Urinary bladder (tissue), 3 donors: ENCODE measurements at regions not wholly inside any gene's neighbourhood (a gene's known extent, or its start where the extent isn't known, plus 50 kb on each side); places are given as distances from the start of the nearest gene placed in this dataset.
"Not testable (repeated sequence)": the region's sequence is repeated elsewhere in the genome, so short reads cannot be mapped to it uniquely, and the experiment has no call there.

Experiments used
- DNase-seq: peaks from one replicate; pipeline ENCODE4 v3.0.0-alpha.2; 2015; ENCODE audit errors: extremely low spot score
- H3K27ac ChIP-seq: one replicate; pipeline ENCODE4 v1.5.1; 2013; ENCODE audit warnings: low read depth, mild to moderate bottlenecking, moderate library complexity
- H3K36me3 ChIP-seq: one replicate; pipeline ENCODE4 v1.6.1; 2013; ENCODE audit warnings: mild to moderate bottlenecking, moderate library complexity; ENCODE audit not compliant: insufficient read depth
- H3K4me1 ChIP-seq: one replicate; pipeline ENCODE4 v1.6.1; 2013; ENCODE audit warnings: mild to moderate bottlenecking, moderate library complexity; ENCODE audit not compliant: insufficient read depth
- H3K4me3 ChIP-seq: one replicate; pipeline ENCODE4 v1.5.1; 2013; ENCODE audit warnings: low read depth, low read length
- WGBS: extraction: QIAGEN DNeasy Blood & Tissue Kit; methylation state at CpG from one replicate; pipeline ENCODE4 v1.1.7; 2013; 5-methylcytosine and 5-hydroxymethylcytosine counted together
- donor health status: healthy with polysubstance abuse.
- donor health status: healthy.

DNA sequence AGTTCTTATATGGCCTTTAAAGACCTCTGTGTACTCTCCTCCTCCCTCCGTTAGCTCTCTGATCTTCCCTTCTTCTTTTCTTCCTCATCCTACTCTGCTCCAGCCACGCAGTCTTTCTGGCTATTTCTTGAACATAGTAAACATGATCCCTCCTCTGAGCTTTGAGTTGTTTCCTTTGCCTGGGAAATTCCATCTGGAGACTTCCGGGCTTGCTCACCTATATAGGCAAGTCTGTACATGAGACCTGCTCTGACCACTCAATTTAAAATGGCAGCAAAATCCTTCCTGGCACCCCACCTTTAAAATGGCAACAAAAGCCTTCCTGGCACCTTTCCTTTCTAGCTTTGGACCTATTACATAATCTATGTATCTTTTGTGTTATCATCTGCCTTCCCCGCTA, 517.6 kb downstream of the TTLL7 start:
- H3K27ac ChIP-seq, H3K4me3 ChIP-seq, H3K4me1 ChIP-seq, H3K36me3 ChIP-seq, DNase-seq: not testable (repeated sequence)
- 90% methylated on average over 3 of the region's 4 CpGs for WGBS

DNA sequence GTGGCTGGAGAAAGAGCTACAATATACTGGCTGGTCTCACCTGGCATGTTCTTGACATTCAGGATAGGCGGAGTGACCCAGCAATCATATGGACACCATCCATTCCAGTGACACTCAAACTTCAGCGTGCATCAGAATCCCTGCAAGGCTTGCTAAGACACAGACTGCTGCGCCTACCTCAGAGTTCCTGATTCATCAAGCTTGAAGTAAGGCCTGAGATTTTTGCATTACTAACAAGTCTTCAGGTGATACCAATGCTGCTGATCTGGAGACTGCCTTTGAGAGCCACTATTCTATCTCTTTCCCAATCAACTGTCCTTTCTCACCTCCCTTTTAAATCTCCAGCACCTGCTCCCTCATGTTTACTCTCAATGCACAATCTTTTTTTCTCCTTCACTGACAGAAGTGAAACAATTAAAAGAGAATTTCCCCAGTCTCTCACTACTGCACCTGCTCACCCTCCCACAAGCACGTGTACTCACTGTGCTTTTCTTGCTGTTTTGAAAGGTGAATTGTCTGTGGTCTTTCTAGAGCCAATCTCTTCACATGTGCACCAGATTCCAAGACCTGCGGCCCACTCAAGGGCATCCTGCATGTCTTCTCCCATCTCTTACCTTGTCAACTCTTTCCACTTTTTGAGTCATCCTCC, 519.2 kb downstream of the TTLL7 start:
- H3K36me3 ChIP-seq, H3K4me1 ChIP-seq, H3K27ac ChIP-seq, DNase-seq, H3K4me3 ChIP-seq: not testable (repeated sequence)
- 97% methylated on average over 4 of the region's 5 CpGs for WGBS

DNA sequence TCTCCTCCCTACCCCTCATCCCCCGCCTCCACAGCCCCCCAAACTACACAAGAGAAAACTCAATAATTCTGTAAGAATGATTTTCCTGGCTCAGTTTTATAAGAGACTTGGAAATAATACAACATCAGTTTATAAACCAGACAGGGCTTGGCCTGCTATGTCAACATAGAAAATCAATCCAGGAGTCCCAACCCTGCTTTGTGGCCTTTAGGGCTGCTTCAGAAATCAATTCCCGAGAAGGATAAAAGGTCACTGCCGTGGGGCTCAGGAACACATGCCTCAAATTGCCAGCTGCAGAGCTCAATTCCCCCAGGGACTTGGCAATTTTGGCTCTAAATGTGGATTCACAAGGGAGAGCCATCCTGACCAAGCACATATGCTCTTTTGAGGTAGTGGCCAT, 520.8 kb downstream of the TTLL7 start:
- 45% methylated on average over 3 of the region's 3 CpGs for WGBS
- not testable (repeated sequence) for H3K27ac ChIP-seq, H3K4me3 ChIP-seq, H3K4me1 ChIP-seq, H3K36me3 ChIP-seq, DNase-seq

DNA sequence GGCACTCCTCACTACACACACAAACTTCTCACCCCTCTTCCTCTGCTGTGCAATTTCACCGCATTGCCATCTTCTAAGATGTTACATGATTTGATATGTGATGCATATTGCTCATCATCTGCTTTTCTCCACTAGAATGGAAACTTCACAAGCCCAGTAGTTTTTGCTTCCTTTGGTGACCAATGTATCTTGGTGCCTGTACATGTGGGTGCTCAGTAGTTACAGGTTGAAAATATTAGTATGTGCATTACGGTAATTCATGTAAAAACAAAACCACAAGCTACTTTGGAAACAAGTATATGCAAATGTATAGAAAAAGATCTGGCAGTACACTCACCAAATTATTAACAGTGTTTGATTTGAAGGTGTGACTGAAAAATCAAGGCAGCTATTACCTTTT, 522.4 kb downstream of the TTLL7 start:
- H3K36me3 ChIP-seq, H3K27ac ChIP-seq, H3K4me3 ChIP-seq, H3K4me1 ChIP-seq, DNase-seq: not testable (repeated sequence)
- 98% methylated on average over 2 of the region's 2 CpGs for WGBS

DNA sequence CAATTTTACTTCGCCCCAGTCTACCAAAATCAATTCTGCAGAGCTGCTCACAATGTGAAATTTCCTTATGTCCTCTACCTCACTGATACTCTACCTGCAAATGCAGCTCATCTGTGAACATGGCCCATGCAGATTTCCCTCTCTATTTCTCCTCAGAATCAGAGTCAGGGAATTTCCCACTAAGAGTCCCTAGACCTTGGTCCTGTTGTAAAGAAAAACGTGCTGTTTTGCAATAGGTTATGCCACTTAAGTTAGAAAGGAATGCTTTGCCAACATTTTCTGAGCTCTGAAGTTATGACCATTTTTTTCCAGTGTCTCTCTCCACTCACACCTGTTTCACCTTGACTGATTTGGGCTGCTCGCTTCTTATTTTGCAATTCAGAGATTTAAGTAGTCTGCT, 524.0 kb downstream of the TTLL7 start:
- not testable (repeated sequence) for H3K4me1 ChIP-seq, H3K4me3 ChIP-seq, DNase-seq, H3K36me3 ChIP-seq, H3K27ac ChIP-seq
- WGBS: 81% methylated on average over 3 of the region's 3 CpGs

DNA sequence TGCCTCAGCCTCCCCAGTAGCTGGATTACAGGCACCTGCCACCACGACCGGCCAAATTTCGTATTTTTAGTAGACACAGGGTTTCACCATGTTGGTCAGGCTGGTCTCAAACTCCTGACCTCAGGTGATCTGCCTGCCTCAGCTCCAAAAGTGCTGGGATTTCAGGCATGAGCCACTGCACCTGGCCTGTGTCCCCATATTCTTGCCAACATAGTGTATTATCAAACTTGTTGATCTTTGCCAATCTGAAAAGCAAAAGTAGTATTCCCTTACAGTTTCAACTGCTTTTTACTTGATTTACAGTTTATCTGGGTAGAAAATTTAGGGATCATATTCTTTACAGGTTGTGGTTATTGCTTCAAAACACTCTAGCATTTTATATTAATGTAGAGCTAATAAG, 524.9 kb downstream of the TTLL7 start:
- H3K27ac ChIP-seq, H3K4me3 ChIP-seq, DNase-seq, H3K36me3 ChIP-seq, H3K4me1 ChIP-seq: not testable (repeated sequence)
- WGBS: 95% methylated on average over 3 of the region's 3 CpGs

DNA sequence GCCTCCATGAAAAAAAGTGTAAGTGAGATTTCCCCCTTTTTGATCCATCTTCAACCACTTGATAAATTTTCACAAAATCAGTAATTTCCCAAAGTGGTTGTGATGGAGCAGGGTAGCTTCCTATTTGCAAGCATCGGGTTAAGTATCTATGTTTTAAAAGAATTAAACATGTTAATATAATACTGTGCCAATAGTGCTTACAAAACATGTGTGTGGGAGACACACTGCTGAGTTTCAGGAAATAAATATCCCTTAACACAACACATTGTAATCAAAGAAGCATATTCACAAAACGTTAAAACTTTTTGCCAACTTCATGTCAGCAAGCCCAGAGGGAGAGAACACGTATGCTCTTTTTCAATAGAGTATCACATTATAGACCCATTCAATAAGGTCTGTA, 526.9 kb downstream of the TTLL7 start:
- 24% methylated on average over 3 of the region's 3 CpGs for WGBS
- not testable (repeated sequence) for H3K4me1 ChIP-seq, H3K27ac ChIP-seq, H3K4me3 ChIP-seq, DNase-seq, H3K36me3 ChIP-seq

DNA sequence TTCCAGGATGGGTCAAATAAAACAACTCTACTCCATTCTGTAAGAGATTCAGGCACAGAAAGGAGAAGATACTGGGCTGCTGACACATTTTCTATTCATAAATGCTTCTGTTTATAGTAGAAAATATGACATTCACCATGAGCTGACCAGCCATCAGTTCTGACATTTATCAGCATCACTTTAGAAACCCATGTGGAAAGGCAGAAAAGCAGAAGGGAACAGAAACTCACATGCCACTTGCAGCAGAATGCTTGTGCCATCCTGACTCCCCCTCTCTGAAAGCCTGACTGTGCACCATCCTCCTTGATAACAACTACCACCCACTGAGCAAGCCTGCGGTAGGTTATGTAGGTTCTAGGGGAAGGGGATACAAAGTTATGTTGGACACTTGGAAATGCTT, 527.7 kb downstream of the TTLL7 start:
- 93% methylated on average over 1 of the region's 1 CpG for WGBS
- not testable (repeated sequence) for H3K27ac ChIP-seq, H3K36me3 ChIP-seq, H3K4me3 ChIP-seq, H3K4me1 ChIP-seq, DNase-seq

DNA sequence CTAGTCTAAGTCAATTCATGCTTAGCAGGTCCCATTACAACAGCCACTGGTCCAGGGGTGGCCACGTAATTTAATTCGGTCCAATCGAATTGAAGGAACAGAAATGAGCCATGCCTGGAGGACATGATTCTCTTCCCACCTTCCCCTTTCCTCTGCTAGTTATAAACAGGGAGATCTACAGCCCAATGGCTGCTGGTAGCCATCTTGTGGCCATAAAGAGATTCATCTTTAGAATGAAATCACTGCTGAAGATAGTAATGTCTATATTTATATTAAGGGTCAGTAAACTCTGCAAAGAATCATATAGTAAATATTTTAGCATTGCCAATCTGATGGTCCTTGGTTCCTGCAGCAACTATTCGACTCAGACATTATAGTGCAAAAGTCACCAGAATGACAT, 530.6 kb downstream of the TTLL7 start:
- not testable (repeated sequence) for H3K36me3 ChIP-seq, H3K4me3 ChIP-seq, H3K4me1 ChIP-seq, DNase-seq, H3K27ac ChIP-seq
- 96% methylated on average over 4 of the region's 4 CpGs for WGBS

DNA sequence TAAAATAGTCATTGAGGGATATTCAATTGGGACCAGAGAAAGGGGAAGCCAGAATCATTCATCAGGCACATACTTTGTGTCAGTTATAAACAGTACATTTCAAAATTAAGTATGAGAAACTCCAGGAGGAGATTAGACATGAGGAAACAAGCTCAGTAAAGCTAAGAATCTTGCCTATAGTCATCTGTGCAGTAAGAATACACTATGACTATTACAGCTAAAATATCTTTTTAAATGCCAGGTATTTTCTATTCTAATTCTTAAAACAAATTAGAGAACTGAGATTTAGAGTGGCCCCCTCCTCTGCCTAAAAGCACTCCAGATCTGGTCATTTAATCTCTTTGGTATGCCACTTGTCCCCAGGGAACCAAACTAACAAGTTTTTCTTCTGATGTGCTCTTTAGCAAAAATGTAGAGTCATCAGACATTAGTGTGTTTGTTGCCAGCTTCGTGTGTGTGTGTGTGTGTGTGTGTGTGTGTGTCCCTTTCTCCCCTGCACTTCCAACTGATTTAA, 541.1 kb downstream of the TTLL7 start:
- not testable (repeated sequence) for H3K4me1 ChIP-seq, H3K27ac ChIP-seq, H3K36me3 ChIP-seq, H3K4me3 ChIP-seq, DNase-seq
- 21% methylated on average over 1 of the region's 1 CpG for WGBS

DNA sequence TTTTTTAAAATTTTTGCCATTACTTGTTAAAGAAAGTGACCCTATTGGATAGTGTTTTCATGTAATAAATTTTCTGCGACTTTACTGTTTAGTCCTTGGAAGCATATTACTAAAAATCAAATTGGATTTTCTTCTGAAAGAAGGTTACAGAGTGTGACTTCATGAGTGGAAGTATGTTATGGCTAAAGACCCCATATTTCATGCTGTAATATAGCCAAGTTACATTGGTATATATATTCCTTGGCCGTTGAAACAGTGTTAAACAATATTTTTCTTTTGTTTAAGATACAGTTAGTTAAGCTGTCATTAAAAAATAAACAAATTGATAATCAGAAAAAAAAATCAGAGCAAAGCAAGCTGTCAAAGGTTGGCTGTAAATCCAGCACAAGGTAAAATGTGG, 541.7 kb downstream of the TTLL7 start:
- DNase-seq, H3K4me1 ChIP-seq, H3K27ac ChIP-seq, H3K36me3 ChIP-seq, H3K4me3 ChIP-seq: not testable (repeated sequence)
- 40% methylated on average over 2 of the region's 2 CpGs for WGBS

DNA sequence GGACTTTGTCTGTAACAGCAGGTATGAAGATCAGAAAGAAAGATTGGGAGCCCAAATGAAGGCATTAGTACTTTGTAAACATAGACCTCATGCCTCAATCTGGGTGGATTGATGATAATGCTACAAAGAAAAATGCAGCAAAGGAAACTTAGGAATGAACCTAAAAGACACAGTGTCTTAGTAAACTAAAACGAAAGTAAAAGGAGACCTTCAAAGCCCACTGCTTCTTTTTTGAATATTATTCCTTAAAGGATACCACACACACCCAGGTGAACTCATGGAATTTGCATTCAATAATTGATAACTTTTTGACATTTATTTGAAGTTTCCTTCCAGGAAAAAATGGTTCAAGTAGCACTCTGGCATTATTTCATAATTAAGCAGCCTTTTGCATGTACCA, 543.2 kb downstream of the TTLL7 start:
- not testable (repeated sequence) for H3K27ac ChIP-seq, DNase-seq, H3K4me1 ChIP-seq, H3K36me3 ChIP-seq, H3K4me3 ChIP-seq
- 16% methylated on average over 1 of the region's 1 CpG for WGBS

DNA sequence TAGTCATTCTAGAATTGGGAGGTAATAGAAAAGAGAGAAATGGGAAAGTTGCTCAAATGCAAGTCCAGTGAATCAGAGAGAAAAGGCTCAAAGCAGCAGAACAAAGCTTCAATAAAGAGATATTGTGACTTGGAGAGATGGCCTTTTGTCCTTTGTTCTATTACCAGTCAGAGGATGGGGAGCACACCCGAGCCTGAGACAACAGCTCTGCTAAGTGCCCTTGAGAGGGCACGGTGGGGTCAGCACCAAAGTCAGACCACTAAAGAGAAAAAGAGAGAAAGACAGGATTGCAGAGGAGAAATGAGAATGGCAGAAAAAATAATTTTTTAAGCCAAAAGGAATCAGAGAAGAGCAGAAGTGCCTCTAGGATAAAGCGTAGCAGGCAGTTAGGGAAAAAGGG, 553.1 kb downstream of the TTLL7 start:
- H3K4me3 ChIP-seq, H3K36me3 ChIP-seq, H3K27ac ChIP-seq, H3K4me1 ChIP-seq, DNase-seq: not testable (repeated sequence)
- 95% methylated on average over 3 of the region's 3 CpGs for WGBS

DNA sequence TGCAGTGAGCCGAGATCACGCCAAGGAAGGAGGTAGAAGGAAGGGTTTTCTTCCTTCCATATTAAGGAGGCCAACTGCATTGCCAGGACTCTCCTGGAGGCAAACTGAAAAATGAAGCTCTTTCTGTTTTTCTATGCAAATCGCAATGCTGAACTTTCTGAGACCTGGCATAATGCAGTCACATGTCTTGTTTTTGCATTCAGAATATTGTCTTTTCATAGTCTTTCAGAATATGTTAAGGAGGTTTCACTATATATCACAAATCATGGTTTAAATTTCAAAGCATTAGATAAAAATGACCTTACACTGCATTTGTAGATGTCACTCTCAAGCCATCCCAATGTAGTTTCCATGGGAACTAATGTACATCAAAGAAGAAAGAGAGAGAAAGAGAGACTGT, 556.5 kb downstream of the TTLL7 start:
- not testable (repeated sequence) for H3K36me3 ChIP-seq, H3K27ac ChIP-seq, H3K4me1 ChIP-seq, H3K4me3 ChIP-seq, DNase-seq
- 96% methylated on average over 3 of the region's 3 CpGs for WGBS

DNA sequence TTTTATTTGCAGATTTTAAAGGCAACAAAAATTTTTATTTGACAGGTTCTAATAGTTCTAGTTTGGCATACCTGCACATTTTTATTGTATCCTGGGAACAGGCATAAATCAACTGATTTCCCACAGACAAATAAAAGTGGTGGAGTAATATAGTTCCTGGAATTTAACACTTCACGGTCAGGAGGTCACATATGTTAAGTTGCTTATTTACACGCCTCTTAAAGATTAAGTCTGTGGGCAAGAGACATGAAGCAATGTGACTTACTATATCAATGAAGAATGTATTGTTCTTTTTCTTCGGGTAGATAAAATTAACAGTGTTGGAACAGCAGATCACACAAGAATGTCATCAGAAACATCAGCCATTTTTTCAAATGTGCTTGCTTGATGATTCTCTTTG, 558.3 kb downstream of the TTLL7 start:
- H3K36me3 ChIP-seq, H3K27ac ChIP-seq, H3K4me3 ChIP-seq, H3K4me1 ChIP-seq, DNase-seq: not testable (repeated sequence)
- 42% methylated on average over 3 of the region's 3 CpGs for WGBS
